ENCODE measurements at regions not wholly inside any gene's neighbourhood (a gene's known extent, or its start where the extent isn't known, plus 50 kb on each side); places are given as distances from the start of the nearest gene placed in this dataset.

- no peak for TF ChIP-seq POLR2AphosphoS5 (IDR thresholded peaks at IDR 0.05; ENCODE audit: borderline replicate concordance, low read depth, low read length)
- no peak for TF ChIP-seq EZH2 (IDR thresholded peaks at IDR 0.05)
Measured at GRCh38 chr10:78629773-78630172, 439.0 kb upstream of the ZMIZ1 start.

All from SK-N-MC (cell line).